Sigmoid colon (tissue), 4 donors: ENCODE measurements at regions not wholly inside any gene's neighbourhood (a gene's known extent, or its start where the extent isn't known, plus 50 kb on each side); places are given as distances from the start of the nearest gene placed in this dataset.

Experiments used
- POLR2A ChIP-seq, 2 donors: fragments of 450-650 bp; IDR thresholded peaks; one replicate each; pipeline ENCODE4 v1.6.1; 2016; ENCODE audit warnings: antibody characterized with exemption in 2 of 2, mild to moderate bottlenecking in 2 of 2, moderate library complexity in 2 of 2
- POLR2AphosphoS5 ChIP-seq, 4 donors: sonication (generic); formaldehyde crosslinking; IDR thresholded peaks; one replicate each; pipeline ENCODE4 v1.6.1; 2017; ENCODE audit warnings: antibody characterized with exemption in 4 of 4
- TF ChIP-seq, protein P1 (sequence below), 4 experiments: fragments of 450-650 bp in 3 of 4; fragments of 200-600 bp in 1 of 4; IDR thresholded peaks; one replicate each; pipeline ENCODE4 v1.5.1; 2016 to 2019; ENCODE audit warnings: antibody characterized with exemption in 4 of 4, mild to moderate bottlenecking in 3 of 4, moderate library complexity in 2 of 4

- TF ChIP-seq, protein P1, sequence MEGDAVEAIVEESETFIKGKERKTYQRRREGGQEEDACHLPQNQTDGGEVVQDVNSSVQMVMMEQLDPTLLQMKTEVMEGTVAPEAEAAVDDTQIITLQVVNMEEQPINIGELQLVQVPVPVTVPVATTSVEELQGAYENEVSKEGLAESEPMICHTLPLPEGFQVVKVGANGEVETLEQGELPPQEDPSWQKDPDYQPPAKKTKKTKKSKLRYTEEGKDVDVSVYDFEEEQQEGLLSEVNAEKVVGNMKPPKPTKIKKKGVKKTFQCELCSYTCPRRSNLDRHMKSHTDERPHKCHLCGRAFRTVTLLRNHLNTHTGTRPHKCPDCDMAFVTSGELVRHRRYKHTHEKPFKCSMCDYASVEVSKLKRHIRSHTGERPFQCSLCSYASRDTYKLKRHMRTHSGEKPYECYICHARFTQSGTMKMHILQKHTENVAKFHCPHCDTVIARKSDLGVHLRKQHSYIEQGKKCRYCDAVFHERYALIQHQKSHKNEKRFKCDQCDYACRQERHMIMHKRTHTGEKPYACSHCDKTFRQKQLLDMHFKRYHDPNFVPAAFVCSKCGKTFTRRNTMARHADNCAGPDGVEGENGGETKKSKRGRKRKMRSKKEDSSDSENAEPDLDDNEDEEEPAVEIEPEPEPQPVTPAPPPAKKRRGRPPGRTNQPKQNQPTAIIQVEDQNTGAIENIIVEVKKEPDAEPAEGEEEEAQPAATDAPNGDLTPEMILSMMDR (IDR thresholded peaks at IDR 0.05): no peak
- TF ChIP-seq POLR2AphosphoS5 (IDR thresholded peaks at IDR 0.05): no peak
- no peak for TF ChIP-seq POLR2A (IDR thresholded peaks at IDR 0.05)
Measured at GRCh38 chr4:13922459-13922858, 294.9 kb upstream of the BOD1L1 start.
